Heart right ventricle (tissue), 16 donors: ENCODE measurements at regions not wholly inside any gene's neighbourhood (a gene's known extent, or its start where the extent isn't known, plus 50 kb on each side); places are given as distances from the start of the nearest gene placed in this dataset.

Experiments used
- ATAC-seq, 8 donors: fragments of 200-7000 bp; cut with Tn5 transposase; one replicate each; pipeline ENCODE4 v1.9.1; 2020; ENCODE audit warnings: mild to moderate bottlenecking in 8 of 8, moderate library complexity in 8 of 8, moderate number of reproducible peaks in 1 of 8
- DNase-seq, 2 donors: peaks; one replicate each; pipeline ENCODE4 v3.0.0-alpha.2; 2020
- H3K27ac ChIP-seq, 10 donors: fragments of 200-600 bp; sonication (generic) in 2 of 10; one replicate each; pipeline versions ENCODE4 v1.5.0 to v1.8.0; 2020 to 2022; ENCODE audit warnings: mild to moderate bottlenecking in 3 of 10
- H3K27me3 ChIP-seq, 7 donors: fragments of 200-600 bp; one replicate each; pipeline ENCODE4 v1.8.0; 2021 to 2022; ENCODE audit warnings: mild to moderate bottlenecking in 2 of 7
- H3K36me3 ChIP-seq, 9 donors: fragments of 200-600 bp; sonication (generic) in 1 of 9; one replicate each; pipeline versions ENCODE4 v1.5.0 to v1.8.0; 2020 to 2022; ENCODE audit warnings: mild to moderate bottlenecking in 2 of 9
- H3K4me1 ChIP-seq, 9 donors: fragments of 200-600 bp; sonication (generic) in 1 of 9; one replicate each; pipeline versions ENCODE4 v1.5.0 to v1.8.0; 2020 to 2022; ENCODE audit warnings: mild to moderate bottlenecking in 4 of 9
- H3K4me3 ChIP-seq, 10 donors: fragments of 200-600 bp; sonication (generic) in 2 of 10; one replicate each; pipeline versions ENCODE4 v1.5.0 to v1.8.0; 2020 to 2022; ENCODE audit warnings: mild to moderate bottlenecking in 7 of 10, moderate library complexity in 2 of 10
- H3K9me3 ChIP-seq, 11 donors: fragments of 200-600 bp in 10 of 11; sonication (generic) in 2 of 11; one replicate each; pipeline versions ENCODE4 v1.5.0 to v1.8.0; 2013 to 2022; ENCODE audit warnings: mild to moderate bottlenecking in 2 of 11, control low read depth in 1 of 11, moderate library complexity in 1 of 11
- WGBS, 2 donors: extraction: QIAGEN DNeasy Blood & Tissue Kit; methylation state at CpG; one replicate each; pipeline ENCODE4 v1.1.7; 2013; ENCODE audit warnings: inconsistent platforms in 1 of 2; 5-methylcytosine and 5-hydroxymethylcytosine counted together
- intact Hi-C, 10 donors: fragments of 100-400 bp; cut with DNase I; formaldehyde crosslinking; loops; one replicate each; pipeline versions ENCODE4 v1.11.1 to v1.14.2; 2022
- TF ChIP-seq, protein P1 (sequence below), 9 donors: fragments of 200-600 bp; sonication (generic) in 2 of 9; IDR thresholded peaks; one replicate each; pipeline versions ENCODE4 v1.5.0 to v1.8.0; 2021 to 2022; ENCODE audit warnings: antibody characterized with exemption in 9 of 9, mild to moderate bottlenecking in 5 of 9, moderate library complexity in 1 of 9
- donor health status: Arrhythmogenic right ventricular cardiomyopathy.
- donor health status: ischemic (EF 13 %, LVEDD 7.1; RV severe dilation, severe dysfunction).
- donor health status: healthy with polysubstance abuse.
- donor health status: DM: no; HTN: yes; CAD: no.
- donor health status: DM: no; HTN: no; CAD: no.
- donor health status: ischemic (EF 25% LVEDD 6.9; RV normal size, moderate dysfunction).
- donor health status: ischemic (EF 25% LVEDD 5.7; RV mildly dilated, moderate dysfunction).
- donor health status: healthy.
- donor health status: DM: yes; HTN: yes; CAD: no.
- donor health status: Ischemic cardiomyopathy.
- donor health status: ischemic (EF 35%, LVEDD 5.7; RV mildly dilated, moderate dysfunction).
- donor health status: nonischemic (EF 11% LVEDD 7.7; RV severe dilation, severe dysfunction).
- donor health status: DM: yes; HTN: yes; CAD: no.
- donor health status: PGD.
- donor health status: ischemic (EF 29% LVEDD 5.4; RV normal size, mild dysfunction).
- donor health status: nonischemic (EF 23%, LVEDD 6.1; RV moderate dilation, normal function).

DNA sequence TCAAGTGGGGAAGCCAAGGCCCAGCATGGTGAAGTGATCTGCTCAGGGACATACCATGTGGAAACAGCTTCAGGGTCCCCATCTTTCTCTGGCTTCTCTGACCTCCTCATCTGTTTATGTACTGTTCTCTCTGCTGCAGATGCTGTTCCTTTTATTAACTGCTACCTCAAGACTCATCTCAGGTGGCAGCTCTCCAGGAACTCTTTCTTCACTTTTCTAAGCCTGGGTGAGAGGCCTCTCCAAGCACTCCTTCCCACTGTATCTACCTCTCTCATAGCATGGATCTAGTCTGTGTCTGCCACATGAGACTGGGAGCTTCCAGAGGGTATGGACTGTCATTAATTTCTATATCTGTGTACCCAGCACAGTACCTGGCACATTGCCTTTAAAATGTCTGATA is 73.4 kb upstream of the PPM1J start:
- Histone ChIP-seq H3K4me3 (no peak overlapping the region), H3K4me1 (no peaks in the 10 kb centered on the region), H3K9me3 (no peaks in the 10 kb centered on the region), H3K27me3 (no peaks in the 10 kb centered on the region), H3K27ac (no peak overlapping the region), H3K36me3 (no peaks in the 10 kb centered on the region)
- TF ChIP-seq, protein P1, sequence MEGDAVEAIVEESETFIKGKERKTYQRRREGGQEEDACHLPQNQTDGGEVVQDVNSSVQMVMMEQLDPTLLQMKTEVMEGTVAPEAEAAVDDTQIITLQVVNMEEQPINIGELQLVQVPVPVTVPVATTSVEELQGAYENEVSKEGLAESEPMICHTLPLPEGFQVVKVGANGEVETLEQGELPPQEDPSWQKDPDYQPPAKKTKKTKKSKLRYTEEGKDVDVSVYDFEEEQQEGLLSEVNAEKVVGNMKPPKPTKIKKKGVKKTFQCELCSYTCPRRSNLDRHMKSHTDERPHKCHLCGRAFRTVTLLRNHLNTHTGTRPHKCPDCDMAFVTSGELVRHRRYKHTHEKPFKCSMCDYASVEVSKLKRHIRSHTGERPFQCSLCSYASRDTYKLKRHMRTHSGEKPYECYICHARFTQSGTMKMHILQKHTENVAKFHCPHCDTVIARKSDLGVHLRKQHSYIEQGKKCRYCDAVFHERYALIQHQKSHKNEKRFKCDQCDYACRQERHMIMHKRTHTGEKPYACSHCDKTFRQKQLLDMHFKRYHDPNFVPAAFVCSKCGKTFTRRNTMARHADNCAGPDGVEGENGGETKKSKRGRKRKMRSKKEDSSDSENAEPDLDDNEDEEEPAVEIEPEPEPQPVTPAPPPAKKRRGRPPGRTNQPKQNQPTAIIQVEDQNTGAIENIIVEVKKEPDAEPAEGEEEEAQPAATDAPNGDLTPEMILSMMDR (IDR thresholded peaks at IDR 0.05) = no peak
- intact Hi-C loops = no loop called here
- ATAC-seq (no peak), DNase-seq (no peak)

DNA sequence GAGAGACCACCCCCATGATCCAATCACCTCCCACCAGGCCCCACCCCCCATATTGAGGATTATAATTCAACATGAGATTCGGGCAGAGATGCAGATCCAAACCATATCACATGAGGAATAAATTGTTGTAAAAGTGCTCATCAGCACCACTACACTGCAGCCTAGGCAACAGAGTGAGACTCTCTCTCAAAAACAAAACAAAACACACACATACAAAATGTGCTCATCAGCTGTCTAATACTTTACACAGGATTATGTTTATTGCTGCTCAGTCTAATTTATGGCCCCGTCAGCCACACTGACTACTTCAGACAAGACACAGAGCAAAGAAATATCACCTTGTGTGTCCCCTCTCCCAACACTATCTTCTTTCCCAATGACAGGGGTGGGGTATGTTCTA is 72.9 kb upstream of the PPM1J start:
- ATAC-seq (no peak), DNase-seq (no peak)
- H3K27ac ChIP-seq = no peak overlapping the region
- no peaks in the 10 kb centered on the region for H3K27me3 ChIP-seq
- TF ChIP-seq, protein P1 (IDR thresholded peaks at IDR 0.05) = no peak
- H3K9me3 ChIP-seq = no peaks in the 10 kb centered on the region
- 74 to 82% methylated on average over 2 of the region's 2 CpGs for WGBS, 2 donors
- intact Hi-C loops = no loop called here
- no peaks in the 10 kb centered on the region for H3K4me1 ChIP-seq
- H3K36me3 ChIP-seq = no peaks in the 10 kb centered on the region
- no peak overlapping the region for H3K4me3 ChIP-seq

DNA sequence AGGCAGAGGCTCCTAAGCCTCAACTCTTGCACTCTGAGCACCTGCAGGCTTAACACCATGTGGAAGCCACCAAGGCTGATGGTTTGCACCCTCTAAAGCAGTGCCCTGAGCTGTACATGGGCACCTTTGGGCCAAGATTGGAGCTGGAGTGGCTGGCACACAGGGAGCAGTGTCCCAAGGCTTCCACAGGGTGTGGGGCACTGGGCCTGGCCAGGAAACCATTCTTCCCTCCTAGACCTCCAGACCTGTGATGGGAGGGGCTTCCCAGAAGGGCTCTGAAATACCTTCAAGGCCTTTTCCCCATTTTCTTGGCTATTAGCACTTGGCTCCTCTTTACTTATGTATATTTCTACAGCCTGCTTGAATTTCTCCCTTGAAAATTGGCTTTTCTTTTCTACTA is 67.9 kb upstream of the PPM1J start:
- intact Hi-C loops = no loop called here
- ATAC-seq = no peak

DNA sequence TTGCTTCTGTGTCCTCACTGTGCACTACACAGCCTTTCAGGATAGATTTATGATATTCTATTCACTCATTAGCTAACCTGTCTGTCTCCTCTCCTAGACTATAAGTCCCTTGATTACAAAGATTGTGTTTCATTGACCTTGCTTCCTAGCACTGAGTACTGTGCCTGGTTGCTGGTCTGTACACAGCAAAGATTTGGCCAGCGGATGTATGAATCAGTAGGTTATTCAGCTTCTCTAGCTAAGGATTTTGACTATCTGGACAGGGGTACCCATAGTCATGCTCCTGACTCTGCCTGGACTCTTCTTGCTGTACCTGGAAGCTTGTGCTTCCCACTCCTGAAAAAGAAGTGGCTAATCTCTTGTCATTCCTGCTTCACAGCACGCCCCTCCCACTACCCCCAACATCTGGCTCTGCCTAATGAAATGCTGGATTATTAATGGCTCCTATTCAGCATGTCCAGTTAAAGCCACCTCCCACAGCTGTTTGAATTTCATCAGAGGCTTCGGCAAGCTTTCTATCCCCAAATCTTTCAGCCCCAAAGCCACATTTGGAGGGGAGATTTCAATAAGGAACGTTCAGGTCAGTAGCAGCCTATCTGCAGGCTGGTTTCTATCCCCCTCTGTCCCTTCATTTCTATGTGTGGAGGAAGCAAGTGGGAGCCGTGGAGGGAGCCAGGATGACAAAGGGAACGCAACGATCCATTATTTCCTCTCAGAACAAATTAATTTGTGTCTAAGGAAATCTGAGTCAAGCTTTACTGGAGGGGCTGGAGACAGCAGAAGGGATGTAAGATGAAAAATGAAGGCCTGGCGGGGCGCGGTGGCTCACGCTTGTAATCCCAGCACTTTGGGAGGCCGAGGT is 64.8 kb upstream of the PPM1J start:
- DNase-seq = no peak
- WGBS, 2 donors = 67 to 74% methylated on average over 12 of the region's 12 CpGs
- ATAC-seq = no peak
- Histone ChIP-seq H3K4me3 (no peak overlapping the region), H3K36me3 (no peaks in the 10 kb centered on the region), H3K27me3 (peaks cover 0 to 7% (median 0%) of the 10 kb centered on the region in 7 donors), H3K27ac (no peak overlapping the region), H3K4me1 (no peaks in the 10 kb centered on the region), H3K9me3 (no peaks in the 10 kb centered on the region)
- intact Hi-C loops = no loop called here
- TF ChIP-seq, protein P1 (IDR thresholded peaks at IDR 0.05) = no peak

More for the DNA sequence above, 67.9 kb upstream of the PPM1J start:
- H3K36me3 ChIP-seq = no peaks in the 10 kb centered on the region
- TF ChIP-seq, protein P1 (IDR thresholded peaks at IDR 0.05) = no peak
- no peaks in the 10 kb centered on the region for H3K9me3 ChIP-seq
- no peak overlapping the region for H3K4me3 ChIP-seq
- no peaks in the 10 kb centered on the region for H3K4me1 ChIP-seq
- no peak for DNase-seq
- no peak overlapping the region for H3K27ac ChIP-seq
- H3K27me3 ChIP-seq = no peaks in the 10 kb centered on the region
